GM19452 (cell line): ENCODE measurements at regions not wholly inside any gene's neighbourhood (a gene's known extent, or its start where the extent isn't known, plus 50 kb on each side); places are given as distances from the start of the nearest gene placed in this dataset.

ENCODE experiments used
- ATAC-seq: cut with Tn5 transposase; IDR thresholded peaks from one replicate; pipeline ENCODE4 v1.9.1; 2021; ENCODE audit not compliant: unreplicated experiment

GRCh38 chr3:178152988-178153387 lies 383.2 kb upstream of the KCNMB2 start:
- ATAC-seq = no peak

GRCh38 chr3:178155521-178155920 lies 380.7 kb upstream of the KCNMB2 start:
- no peak for ATAC-seq

GRCh38 chr3:178156301-178156700 lies 379.9 kb upstream of the KCNMB2 start:
- ATAC-seq = no peak

GRCh38 chr3:178159691-178160220 lies 376.5 kb upstream of the KCNMB2 start:
- no peak for ATAC-seq

- no peak for ATAC-seq
These were observed 366.8 kb upstream of the KCNMB2 start for GRCh38 chr3:178169421-178169820.

- ATAC-seq = no peak
These were observed 365.3 kb upstream of the KCNMB2 start for GRCh38 chr3:178170698-178171535.

GRCh38 chr3:178172121-178172520 lies 364.1 kb upstream of the KCNMB2 start:
- ATAC-seq = no peak

GRCh38 chr3:178174201-178174915 lies 361.9 kb upstream of the KCNMB2 start:
- ATAC-seq = no peak

GRCh38 chr3:178181088-178181487 lies 355.1 kb upstream of the KCNMB2 start:
- ATAC-seq = no peak

GRCh38 chr3:178181784-178182183 lies 354.5 kb upstream of the KCNMB2 start:
- ATAC-seq = no peak

GRCh38 chr3:178182337-178182779 lies 353.9 kb upstream of the KCNMB2 start:
- ATAC-seq = no peak

GRCh38 chr3:178184833-178185232 lies 351.4 kb upstream of the KCNMB2 start:
- no peak for ATAC-seq

- ATAC-seq = no peak
These were observed 349.6 kb upstream of the KCNMB2 start for GRCh38 chr3:178186666-178187065.

- no peak for ATAC-seq
These were observed 346.4 kb upstream of the KCNMB2 start for GRCh38 chr3:178189854-178190253.

- no peak for ATAC-seq
These were observed 342.4 kb upstream of the KCNMB2 start for GRCh38 chr3:178193846-178194245.

- ATAC-seq = no peak
These were observed 341.7 kb upstream of the KCNMB2 start for GRCh38 chr3:178194539-178194938.

GRCh38 chr3:178195824-178196223 lies 340.4 kb upstream of the KCNMB2 start:
- peak; percentile 79 for ATAC-seq

- no peak for ATAC-seq
These were observed 337.9 kb upstream of the KCNMB2 start for GRCh38 chr3:178198329-178198728.

- no peak for ATAC-seq
These were observed 335.9 kb upstream of the KCNMB2 start for GRCh38 chr3:178200316-178200715.

- no peak for ATAC-seq
These were observed 334.5 kb upstream of the KCNMB2 start for GRCh38 chr3:178201714-178202113.

- no peak for ATAC-seq
These were observed 334.0 kb upstream of the KCNMB2 start for GRCh38 chr3:178202194-178202593.

GRCh38 chr3:178203165-178203564 lies 333.1 kb upstream of the KCNMB2 start:
- ATAC-seq = no peak
